Subcutaneous abdominal adipose tissue (tissue), 5 donors: ENCODE measurements at regions not wholly inside any gene's neighbourhood (a gene's known extent, or its start where the extent isn't known, plus 50 kb on each side); places are given as distances from the start of the nearest gene placed in this dataset.

Experiments used
- H3K27ac ChIP-seq: one replicate; pipeline ENCODE4 v1.7.0; 2013; ENCODE audit warnings: low read depth, mild to moderate bottlenecking, inconsistent platforms, low read length, moderate library complexity
- H3K27me3 ChIP-seq, 5 donors: one replicate each; pipeline ENCODE4 v1.7.0; 2013; ENCODE audit warnings: low read length in 5 of 5, inconsistent platforms in 1 of 5; ENCODE audit not compliant: control insufficient read depth in 5 of 5, insufficient read depth in 4 of 5
- H3K36me3 ChIP-seq, 5 donors: one replicate each; pipeline ENCODE4 v1.7.0; 2013; ENCODE audit warnings: low read length in 5 of 5; ENCODE audit not compliant: control insufficient read depth in 5 of 5, insufficient read depth in 5 of 5
- H3K4me1 ChIP-seq, 5 donors: one replicate each; pipeline ENCODE4 v1.7.0; 2013; ENCODE audit warnings: low read length in 5 of 5, mild to moderate bottlenecking in 3 of 5, moderate library complexity in 1 of 5; ENCODE audit not compliant: control insufficient read depth in 5 of 5, insufficient read depth in 5 of 5
- H3K4me3 ChIP-seq, 5 donors: one replicate each; pipeline ENCODE4 v1.7.0; 2013; ENCODE audit warnings: low read length in 5 of 5, low read depth in 1 of 5
- H3K9ac ChIP-seq, 5 donors: one replicate each; pipeline ENCODE4 v1.7.0; 2013; ENCODE audit warnings: low read length in 5 of 5, mild to moderate bottlenecking in 4 of 5, moderate library complexity in 3 of 5
- H3K9me3 ChIP-seq, 5 donors: one replicate each; pipeline ENCODE4 v1.7.0; 2013; ENCODE audit warnings: low read length in 5 of 5; ENCODE audit not compliant: control insufficient read depth in 5 of 5
- donor health status: healthy.
- donor health status: healthy.
- donor health status: healthy.
- donor health status: healthy.
- donor health status: healthy.

DNA sequence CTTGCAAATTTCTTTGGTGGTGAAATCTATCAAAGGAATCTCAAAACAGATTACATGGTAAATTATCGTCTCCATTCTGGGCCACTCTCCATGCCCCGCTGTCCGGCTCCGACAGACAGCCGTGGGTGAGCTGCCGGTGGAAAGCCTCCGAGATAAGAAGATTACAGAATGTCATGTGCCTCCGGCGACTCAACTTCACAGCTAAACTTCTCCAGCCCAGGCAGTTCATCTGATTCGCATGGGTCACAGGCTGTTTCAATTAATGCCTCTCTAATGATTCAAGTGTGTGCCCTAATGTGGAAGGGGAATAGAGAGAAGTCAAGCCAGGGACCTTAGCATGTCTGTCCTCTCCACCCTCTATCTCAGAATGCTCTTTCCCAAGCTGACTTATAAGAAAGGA lies 520.8 kb upstream of the ZFHX3 start:
- Histone ChIP-seq H3K27me3 (peaks cover 0 to 9% (median 3%) of the 10 kb centered on the region in 5 donors), H3K4me1 (peaks cover 0 to 5% (median 0%) of the 10 kb centered on the region in 5 donors), H3K9me3 (no peaks in the 10 kb centered on the region), H3K4me3 (no peak overlapping the region), H3K36me3 (no peaks in the 10 kb centered on the region), H3K9ac (no peak overlapping the region), H3K27ac (no peak overlapping the region)

DNA sequence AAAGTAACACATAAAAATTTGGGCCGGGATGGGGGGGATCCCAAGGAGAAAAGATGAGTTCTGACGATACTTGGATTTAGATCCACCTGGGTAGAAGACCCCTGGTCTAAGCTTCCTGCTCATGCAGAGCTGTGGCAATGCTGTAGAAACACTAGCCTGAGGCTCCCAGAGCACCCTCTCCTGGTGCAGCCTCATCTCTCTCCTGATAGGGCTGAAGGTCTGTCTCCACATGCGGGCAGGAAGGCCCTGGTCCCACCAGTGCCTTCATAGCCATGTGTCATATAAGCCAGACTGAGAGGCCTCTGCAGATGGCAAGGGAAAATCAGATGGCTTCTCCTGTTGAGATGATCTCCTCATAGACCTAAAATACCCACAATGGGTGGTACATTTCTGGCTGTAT lies 518.0 kb upstream of the ZFHX3 start:
- Histone ChIP-seq H3K4me3 (no peak overlapping the region), H3K9me3 (no peaks in the 10 kb centered on the region), H3K9ac (no peak overlapping the region)

DNA sequence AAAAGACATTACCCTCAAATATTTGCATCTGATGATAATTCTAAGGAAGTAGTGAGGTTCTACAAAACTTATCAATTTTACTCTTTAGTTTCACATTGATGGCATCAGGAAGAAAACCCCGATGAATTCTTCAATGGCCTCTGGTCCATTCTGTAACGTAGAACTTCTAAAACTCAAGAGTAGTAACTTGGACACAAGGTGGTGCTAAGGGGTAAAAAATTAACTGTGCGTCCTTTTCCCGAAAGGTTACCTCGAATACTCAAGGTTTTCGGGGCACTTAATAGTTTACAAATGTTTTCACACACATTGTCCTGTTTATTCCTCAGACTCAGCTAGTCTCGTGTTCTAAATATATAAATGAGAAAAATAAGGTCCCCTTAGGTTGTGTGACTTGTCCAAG lies 517.3 kb upstream of the ZFHX3 start:
- Histone ChIP-seq H3K36me3 (no peaks in the 10 kb centered on the region), H3K9me3 (no peaks in the 10 kb centered on the region), H3K9ac (no peak overlapping the region), H3K4me1 (no peaks in the 10 kb centered on the region), H3K27me3 (peaks cover 0 to 9% (median 3%) of the 10 kb centered on the region in 5 donors), H3K27ac (no peak overlapping the region), H3K4me3 (no peak overlapping the region)

More for the DNA sequence above, 518.0 kb upstream of the ZFHX3 start:
- peaks cover 0 to 9% (median 3%) of the 10 kb centered on the region in 5 donors for H3K27me3 ChIP-seq
- H3K27ac ChIP-seq, result no peak overlapping the region
- H3K4me1 ChIP-seq, result no peaks in the 10 kb centered on the region
- no peaks in the 10 kb centered on the region for H3K36me3 ChIP-seq

DNA sequence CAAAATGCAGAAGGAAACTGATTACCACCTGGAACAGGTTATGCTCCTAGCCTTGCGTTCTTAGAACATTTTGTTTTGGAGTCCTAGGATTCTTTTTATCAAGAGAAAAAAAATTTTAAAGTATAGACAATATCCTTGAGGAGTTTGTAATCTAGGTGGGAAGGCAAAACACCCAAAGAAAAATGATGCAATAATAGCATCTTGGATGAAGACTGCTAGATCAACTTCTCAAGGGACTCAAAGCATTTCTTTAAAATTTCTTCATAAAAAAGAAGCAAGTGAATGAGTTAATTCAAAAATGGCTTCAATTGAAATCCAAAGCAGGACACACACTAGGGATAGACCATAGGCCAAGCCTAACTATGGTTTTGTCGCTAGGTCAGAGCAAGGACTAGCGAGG lies 515.8 kb upstream of the ZFHX3 start:
- Histone ChIP-seq H3K4me1 (no peaks in the 10 kb centered on the region), H3K27me3 (peaks cover 0 to 6% (median 0%) of the 10 kb centered on the region in 5 donors), H3K27ac (no peak overlapping the region), H3K9ac (no peak overlapping the region), H3K4me3 (no peak overlapping the region), H3K9me3 (no peaks in the 10 kb centered on the region), H3K36me3 (no peaks in the 10 kb centered on the region)

DNA sequence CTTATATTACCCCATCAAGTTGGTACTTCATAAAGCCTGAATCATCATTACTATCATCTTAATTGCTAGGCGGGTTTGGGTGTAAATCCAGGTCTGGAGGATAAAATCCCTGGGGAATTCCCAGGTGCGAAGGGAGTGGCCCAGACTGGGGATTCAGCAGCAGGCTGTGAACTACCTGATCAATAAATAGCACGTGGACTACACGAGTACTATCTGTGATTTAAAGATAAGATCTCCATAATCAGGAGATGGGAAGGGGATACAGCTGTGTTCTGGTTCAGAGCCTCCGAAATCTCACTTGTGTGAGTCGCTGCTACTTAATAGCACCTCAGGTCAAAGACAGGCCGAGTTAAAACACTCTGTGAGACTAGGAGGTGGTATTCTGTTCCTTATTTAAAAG lies 512.6 kb upstream of the ZFHX3 start:
- H3K27me3 ChIP-seq, result no peaks in the 10 kb centered on the region
- H3K36me3 ChIP-seq, result no peaks in the 10 kb centered on the region
- no peak overlapping the region for H3K4me3 ChIP-seq
- no peaks in the 10 kb centered on the region for H3K9me3 ChIP-seq
- H3K9ac ChIP-seq, result no peak overlapping the region
- H3K27ac ChIP-seq, result no peak overlapping the region
- no peaks in the 10 kb centered on the region for H3K4me1 ChIP-seq

DNA sequence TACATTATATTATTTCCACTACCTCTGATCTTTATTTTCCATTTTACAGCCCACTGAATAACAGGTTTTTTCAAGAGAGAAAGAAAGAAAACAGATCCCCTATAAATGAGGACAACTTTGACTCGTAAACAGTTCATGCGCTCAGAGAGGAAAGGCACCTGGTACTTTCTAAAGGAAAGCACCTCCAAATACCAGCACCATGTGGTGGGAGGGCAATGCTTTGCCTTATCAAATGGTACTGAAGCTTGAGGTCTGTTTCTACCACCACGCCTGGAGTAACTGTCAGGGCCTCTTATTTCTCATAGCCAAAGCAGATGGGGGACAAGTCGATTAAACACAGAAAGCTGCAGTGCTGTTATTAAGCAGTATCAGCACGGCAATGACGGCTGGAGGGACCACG lies 510.3 kb upstream of the ZFHX3 start:
- Histone ChIP-seq H3K36me3 (no peaks in the 10 kb centered on the region), H3K4me1 (no peaks in the 10 kb centered on the region), H3K9me3 (no peaks in the 10 kb centered on the region), H3K9ac (no peak overlapping the region), H3K27me3 (no peaks in the 10 kb centered on the region), H3K4me3 (no peak overlapping the region), H3K27ac (no peak overlapping the region)

DNA sequence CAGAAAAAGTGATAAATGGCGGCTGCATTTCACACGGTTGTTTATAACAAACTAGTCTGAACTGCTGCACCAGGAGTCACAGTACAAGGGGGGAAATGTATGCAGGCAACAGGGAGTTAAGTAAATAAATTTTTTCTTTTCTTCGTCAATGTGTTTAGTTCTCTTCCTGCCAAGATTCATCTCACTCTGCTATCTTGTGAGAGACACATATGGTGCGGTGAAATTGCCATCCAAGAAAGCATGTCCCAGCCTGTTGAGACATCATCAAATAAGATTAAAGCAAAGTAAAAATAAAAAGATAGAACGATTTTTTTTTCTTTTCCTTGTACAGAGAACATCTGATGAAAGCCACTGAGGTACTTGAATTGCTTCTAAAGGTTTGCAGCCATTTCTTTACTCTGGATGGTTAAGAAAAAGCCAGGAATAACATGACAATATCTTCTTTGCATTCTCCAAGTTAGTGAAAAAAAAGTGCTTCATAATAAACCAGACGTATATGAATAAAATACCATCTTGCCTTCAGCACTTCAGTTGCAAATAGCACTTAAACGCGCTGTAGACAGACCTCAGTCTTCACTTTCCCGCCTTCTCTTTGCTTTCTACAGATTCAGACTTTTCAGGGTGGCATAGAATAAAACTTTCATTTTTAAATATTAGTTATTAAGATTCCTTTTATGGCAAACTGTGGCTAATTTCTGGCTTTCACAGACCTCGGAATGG lies 506.2 kb upstream of the ZFHX3 start:
- peaks cover 0 to 7% (median 3%) of the 10 kb centered on the region in 5 donors for H3K27me3 ChIP-seq
- H3K9me3 ChIP-seq, result no peaks in the 10 kb centered on the region
- H3K4me1 ChIP-seq, result no peaks in the 10 kb centered on the region
- no peaks in the 10 kb centered on the region for H3K36me3 ChIP-seq
- H3K27ac ChIP-seq, result no peak overlapping the region
- H3K9ac ChIP-seq, result no peak overlapping the region
- no peak overlapping the region for H3K4me3 ChIP-seq

DNA sequence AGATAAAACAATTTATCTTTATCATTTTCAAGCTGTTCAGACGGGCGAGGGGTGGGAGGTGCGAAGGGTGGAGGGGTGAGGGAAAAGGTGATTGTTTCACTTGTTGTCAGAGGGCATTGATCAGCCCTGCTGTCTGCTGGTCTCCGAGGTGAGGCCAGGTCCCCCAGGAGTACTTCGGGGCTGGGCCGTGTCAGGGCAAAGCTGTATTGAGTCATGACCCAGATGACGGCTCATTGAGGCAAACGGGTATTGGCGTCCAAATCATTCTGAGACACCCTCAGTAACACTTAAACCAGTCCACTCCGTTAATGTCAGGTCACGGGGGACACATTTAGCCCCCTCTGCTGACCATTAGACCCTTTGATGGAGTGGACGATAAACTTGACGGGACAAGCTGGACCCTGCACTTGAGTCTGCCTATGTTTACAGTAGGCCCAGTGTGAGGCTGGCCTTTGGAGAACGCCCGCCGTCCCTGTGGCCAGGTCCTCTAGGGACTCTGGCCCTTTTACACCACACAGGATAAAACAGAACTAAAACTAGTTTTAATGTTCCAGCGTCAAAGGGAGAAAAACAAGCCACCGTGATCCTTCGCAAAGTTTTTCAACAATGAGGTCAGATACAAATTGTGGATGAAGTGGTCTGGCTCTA lies 502.2 kb upstream of the ZFHX3 start:
- Histone ChIP-seq H3K4me1 (peaks cover 0 to 9% (median 5%) of the 10 kb centered on the region in 5 donors), H3K27ac (no peak overlapping the region), H3K4me3 (no peak overlapping the region), H3K9me3 (no peaks in the 10 kb centered on the region), H3K9ac (no peak overlapping the region), H3K36me3 (no peaks in the 10 kb centered on the region), H3K27me3 (peaks cover under 1 to 20% (median 8%) of the 10 kb centered on the region in 5 donors)

DNA sequence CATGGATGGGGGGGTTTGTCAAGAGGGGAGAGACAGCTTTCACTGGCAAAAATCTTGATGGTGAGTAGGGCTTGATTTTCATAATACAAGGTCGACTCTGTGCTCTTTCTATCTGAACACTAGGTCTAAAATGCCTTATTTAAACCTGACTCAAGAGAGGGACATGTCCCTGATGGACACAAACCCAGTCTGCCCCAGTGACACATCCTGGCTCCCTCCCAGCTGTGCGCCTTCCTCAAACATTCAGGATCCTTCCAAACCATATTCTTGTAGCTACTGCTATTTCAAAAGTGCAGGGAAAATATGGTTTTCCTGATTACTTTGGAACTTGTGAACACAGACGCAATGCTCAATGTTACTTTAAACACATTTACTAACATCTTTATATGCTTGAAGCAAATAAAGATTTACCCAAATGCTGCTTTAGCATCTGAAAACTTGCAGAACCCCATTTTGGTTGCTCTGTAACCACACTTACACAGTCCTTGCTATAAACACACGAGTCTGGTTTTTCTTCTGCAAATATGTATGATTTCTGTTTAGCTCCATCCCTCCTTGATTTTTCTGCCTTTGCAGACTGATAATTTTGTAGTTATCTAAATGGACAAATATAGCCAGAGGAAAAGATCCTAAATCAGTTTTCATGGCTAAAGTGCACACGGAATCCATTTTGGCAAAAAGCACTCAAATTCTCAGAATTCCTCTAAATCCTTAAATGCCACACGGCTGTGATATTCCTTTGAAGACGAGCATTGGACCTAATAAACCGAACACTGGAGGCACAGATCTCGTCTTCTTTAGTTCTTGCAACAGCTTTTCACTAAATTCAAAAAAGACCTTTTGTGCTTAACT lies 499.9 kb upstream of the ZFHX3 start:
- H3K4me3 ChIP-seq, result no peak overlapping the region
- H3K9ac ChIP-seq, result no peak overlapping the region
- peaks cover 0 to 9% (median 5%) of the 10 kb centered on the region in 5 donors for H3K4me1 ChIP-seq
- H3K36me3 ChIP-seq, result no peaks in the 10 kb centered on the region
- no peak overlapping the region for H3K27ac ChIP-seq
- H3K9me3 ChIP-seq, result no peaks in the 10 kb centered on the region
- peaks cover 11 to 34% (median 19%) of the 10 kb centered on the region in 5 donors for H3K27me3 ChIP-seq
